ENCODE measurements at regions not wholly inside any gene's neighbourhood (a gene's known extent, or its start where the extent isn't known, plus 50 kb on each side); places are given as distances from the start of the nearest gene placed in this dataset.
"Not testable (repeated sequence)": the region's sequence is repeated elsewhere in the genome, so short reads cannot be mapped to it uniquely, and the experiment has no call there.

DNA sequence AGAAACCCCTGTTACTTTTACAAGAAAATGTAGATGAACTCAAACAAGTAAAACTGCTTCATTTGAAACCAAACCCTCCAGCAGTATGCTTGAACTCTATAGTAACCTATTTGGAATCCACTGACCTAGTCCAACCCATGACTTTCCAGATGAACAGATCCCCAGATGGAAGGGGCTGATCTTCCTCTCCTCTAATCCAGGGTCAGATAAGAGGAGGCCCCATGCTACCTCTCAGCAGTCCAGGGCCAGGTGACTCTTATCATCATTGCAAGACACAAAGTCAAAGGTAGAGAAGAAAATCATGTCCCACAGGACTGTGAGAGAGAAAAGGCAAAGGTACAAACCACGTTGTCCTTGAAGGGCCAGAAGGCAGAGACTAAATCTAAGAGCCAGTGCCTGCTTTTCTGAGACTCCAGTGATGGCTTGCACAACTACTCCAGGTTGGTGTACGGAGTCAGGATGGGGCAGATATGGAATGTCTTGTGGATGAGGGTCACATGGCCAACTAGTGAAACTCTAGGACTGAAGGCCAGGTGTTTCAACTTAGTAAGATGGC lies 81.4 kb upstream of the MYLIP start:
- TF ChIP-seq ZNF274 (IDR thresholded peaks at IDR 0.05; ENCODE audit: low read depth, low read length) = no peak
- no peak overlapping the region for H3K4me3 ChIP-seq (ENCODE audit: low read length)

- H3K4me3 ChIP-seq (ENCODE audit: low read length) = no peak overlapping the region
- no peak for TF ChIP-seq ZNF274 (IDR thresholded peaks at IDR 0.05; ENCODE audit: low read depth, low read length)
Observed at GRCh38 chr6:16045238-16045637, 83.6 kb upstream of the MYLIP start.

- no peak overlapping the region for H3K4me3 ChIP-seq (ENCODE audit: low read length)
- TF ChIP-seq ZNF274 (IDR thresholded peaks at IDR 0.05; ENCODE audit: low read depth, low read length) = no peak
Observed at GRCh38 chr6:16044211-16044643, 84.7 kb upstream of the MYLIP start.

- no peak for TF ChIP-seq ZNF274 (IDR thresholded peaks at IDR 0.05; ENCODE audit: low read depth, low read length)
- H3K4me3 ChIP-seq (ENCODE audit: low read length) = no peak overlapping the region
Observed at GRCh38 chr6:16043171-16044135, 85.4 kb upstream of the MYLIP start.

DNA sequence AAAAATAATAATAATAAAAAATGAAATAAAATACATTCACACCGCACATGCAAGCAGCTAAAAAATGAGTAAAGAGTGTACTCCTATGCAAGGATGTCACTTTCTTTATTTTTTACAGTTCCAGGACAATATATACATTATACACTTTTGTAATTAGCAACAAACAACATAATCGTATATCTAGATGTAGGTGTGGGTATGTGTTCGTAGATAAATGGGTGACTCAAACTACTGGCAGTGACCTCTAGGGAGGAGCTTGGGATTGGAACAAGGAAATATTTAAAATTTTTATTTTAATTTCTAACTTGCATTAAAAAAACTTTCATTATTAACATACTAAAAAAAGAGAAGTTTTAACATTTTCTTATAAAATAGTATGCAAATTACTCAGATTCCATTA lies 86.1 kb upstream of the MYLIP start:
- TF ChIP-seq ZNF274 (IDR thresholded peaks at IDR 0.05; ENCODE audit: low read depth, low read length) = no peak
- H3K4me3 ChIP-seq (ENCODE audit: low read length) = no peak overlapping the region

GRCh38 chr6:16041327-16041726 lies 87.6 kb upstream of the MYLIP start:
- no peak overlapping the region for H3K4me3 ChIP-seq (ENCODE audit: low read length)
- no peak for TF ChIP-seq ZNF274 (IDR thresholded peaks at IDR 0.05; ENCODE audit: low read depth, low read length)

- H3K4me3 ChIP-seq (ENCODE audit: low read length) = no peak overlapping the region
- no peak for TF ChIP-seq ZNF274 (IDR thresholded peaks at IDR 0.05; ENCODE audit: low read depth, low read length)
Observed at GRCh38 chr6:16040628-16040974, 88.3 kb upstream of the MYLIP start.

- H3K4me3 ChIP-seq (ENCODE audit: low read length) = not testable (repeated sequence)
Observed at GRCh38 chr6:16039892-16040627, 88.8 kb upstream of the MYLIP start.

GRCh38 chr6:16038938-16039337 lies 89.9 kb upstream of the MYLIP start:
- no peak for TF ChIP-seq ZNF274 (IDR thresholded peaks at IDR 0.05; ENCODE audit: low read depth, low read length)
- no peak overlapping the region for H3K4me3 ChIP-seq (ENCODE audit: low read length)

- no peak for TF ChIP-seq ZNF274 (IDR thresholded peaks at IDR 0.05; ENCODE audit: low read depth, low read length)
- no peak overlapping the region for H3K4me3 ChIP-seq (ENCODE audit: low read length)
Observed at GRCh38 chr6:16035488-16036080, 93.3 kb upstream of the MYLIP start.

GRCh38 chr6:16033214-16033613 lies 95.7 kb upstream of the MYLIP start:
- TF ChIP-seq ZNF274 (IDR thresholded peaks at IDR 0.05; ENCODE audit: low read depth, low read length) = no peak
- no peak overlapping the region for H3K4me3 ChIP-seq (ENCODE audit: low read length)

DNA sequence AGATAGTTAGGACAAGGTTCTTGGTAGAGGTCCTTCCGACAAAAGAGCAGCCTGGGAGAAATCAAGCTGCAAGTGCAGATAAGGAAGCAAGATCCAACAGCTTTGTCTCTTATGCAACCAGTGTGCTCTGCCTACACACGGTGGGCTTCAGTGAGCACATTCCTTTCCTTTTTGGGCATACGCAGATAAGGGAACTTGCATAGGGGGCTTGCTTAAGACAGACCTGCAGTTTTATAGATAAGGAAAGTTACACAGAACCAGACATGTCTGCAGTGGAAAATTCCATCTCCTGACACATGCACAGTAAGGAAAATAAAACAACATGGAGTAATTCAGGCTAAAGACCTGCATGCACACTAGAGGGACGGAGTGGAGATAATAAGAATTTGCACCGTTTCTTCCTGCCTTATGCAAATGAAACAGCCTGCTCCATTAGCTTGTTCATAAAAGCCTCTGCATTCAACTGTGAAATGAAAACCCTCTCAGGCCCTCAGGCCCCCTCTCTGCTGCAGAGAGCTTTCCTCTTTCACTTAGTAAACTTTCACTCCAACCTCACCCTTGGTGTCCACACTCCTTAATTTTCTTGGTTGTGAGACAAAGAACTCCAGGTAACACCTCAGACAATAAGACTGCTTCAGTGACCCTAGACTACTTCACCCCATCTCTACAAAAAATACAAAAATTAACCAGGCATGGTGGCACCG lies 97.5 kb upstream of the MYLIP start:
- TF ChIP-seq ZNF274 (IDR thresholded peaks at IDR 0.05; ENCODE audit: low read depth, low read length) = no peak
- no peak overlapping the region for H3K4me3 ChIP-seq (ENCODE audit: low read length)

- no peak overlapping the region for H3K4me3 ChIP-seq (ENCODE audit: low read length)
- TF ChIP-seq ZNF274 (IDR thresholded peaks at IDR 0.05; ENCODE audit: low read depth, low read length) = no peak
Observed at GRCh38 chr6:16028966-16029365, 99.9 kb upstream of the MYLIP start.

GRCh38 chr6:16020259-16020658 lies 108.6 kb upstream of the MYLIP start:
- H3K4me3 ChIP-seq (ENCODE audit: low read length) = no peak overlapping the region
- TF ChIP-seq ZNF274 (IDR thresholded peaks at IDR 0.05; ENCODE audit: low read depth, low read length) = no peak

Data from GM08714 (cell line).